ENCODE measurements at regions not wholly inside any gene's neighbourhood (a gene's known extent, or its start where the extent isn't known, plus 50 kb on each side); places are given as distances from the start of the nearest gene placed in this dataset.

- peaks cover 0 to 6% (median 5%) of the 10 kb centered on the region in 3 donors for H3K9me3 Mint-ChIP-seq
- H3K36me3 ChIP-seq (ENCODE audit: control insufficient read depth in 2 of 2, extremely low read depth in 1 of 2, insufficient read depth in 1 of 2, low read length in 1 of 2) = no peaks in the 10 kb centered on the region
- no peak for ATAC-seq (replicated peaks in 1 of 4)
- CTCF ChIA-PET = interaction anchor here in 1 of 2 donors (0.6 kb wide), 1 partner anchor 1058 kb away, joined by 3 read pairs; no protein-coding TSS in a partner anchor
- no peak overlapping the region for H3K4me3 ChIP-seq (ENCODE audit: control insufficient read depth in 1 of 2, extremely low read depth in 1 of 2, low read length in 1 of 2)
- H3K36me3 Mint-ChIP-seq = no peaks in the 10 kb centered on the region
- no peaks in the 10 kb centered on the region for H3K9me3 ChIP-seq
- H3K4me1 ChIP-seq (ENCODE audit: control insufficient read depth in 1 of 2, extremely low read depth in 1 of 2, insufficient read depth in 2 of 2, low read length in 2 of 2) = no peaks in the 10 kb centered on the region
- POLR2A ChIA-PET = no interaction called here
- H3K27ac ChIP-seq (ENCODE audit: low read length) = no peak overlapping the region
- no peaks in the 10 kb centered on the region for H3K4me1 Mint-ChIP-seq
- H3K27ac Mint-ChIP-seq = no peak overlapping the region
- no peak for DNase-seq
- WGBS (ENCODE audit: insufficient coverage) = 82% methylated on average over 3 of the region's 10 CpGs
- H3K27me3 ChIP-seq (replicated peaks in 1 of 2; ENCODE audit: control insufficient read depth in 2 of 2, extremely low read depth in 1 of 2, insufficient read depth in 2 of 2, low read length in 1 of 2) = no peaks in the 10 kb centered on the region
- no peak overlapping the region for H3K4me3 Mint-ChIP-seq
- no peaks in the 10 kb centered on the region for H3K27me3 Mint-ChIP-seq
Measured at GRCh38 chr1:195934817-195935553, 673.3 kb downstream of the KCNT2 start.

DNA sequence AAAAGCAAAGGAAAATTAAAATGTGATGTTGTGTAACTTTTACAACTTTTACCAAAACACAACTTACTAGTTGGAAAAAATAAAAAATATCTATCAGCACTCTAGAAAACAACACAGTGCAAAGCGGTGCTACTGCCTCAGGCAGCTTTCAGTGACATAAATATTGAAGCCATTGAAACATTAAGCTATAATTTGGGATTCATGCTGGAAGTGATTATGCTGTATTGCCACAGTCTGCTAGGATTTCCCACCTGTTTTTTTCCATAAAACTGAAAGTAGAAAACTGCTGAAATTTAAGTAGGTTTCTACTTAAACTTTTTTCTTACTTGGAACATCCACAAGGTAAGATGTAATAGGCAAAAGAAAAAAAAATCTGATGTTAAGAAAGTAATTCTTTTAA is 674.4 kb downstream of the KCNT2 start:
- H3K27me3 Mint-ChIP-seq = no peaks in the 10 kb centered on the region
- Histone ChIP-seq H3K9me3 (no peaks in the 10 kb centered on the region), H3K4me3 (ENCODE audit: control insufficient read depth in 1 of 2, extremely low read depth in 1 of 2, low read length in 1 of 2) (no peak overlapping the region), H3K36me3 (ENCODE audit: control insufficient read depth in 2 of 2, extremely low read depth in 1 of 2, insufficient read depth in 1 of 2, low read length in 1 of 2) (no peaks in the 10 kb centered on the region), H3K27me3 (replicated peaks in 1 of 2; ENCODE audit: control insufficient read depth in 2 of 2, extremely low read depth in 1 of 2, insufficient read depth in 2 of 2, low read length in 1 of 2) (no peaks in the 10 kb centered on the region), H3K4me1 (ENCODE audit: control insufficient read depth in 1 of 2, extremely low read depth in 1 of 2, insufficient read depth in 2 of 2, low read length in 2 of 2) (no peaks in the 10 kb centered on the region), H3K27ac (ENCODE audit: low read length) (no peak overlapping the region)
- no peak for DNase-seq
- peaks cover 0 to 7% (median 5%) of the 10 kb centered on the region in 3 donors for H3K9me3 Mint-ChIP-seq
- no CpG with 5 or more reads among the region's 1 CpG for WGBS (ENCODE audit: insufficient coverage)
- no peaks in the 10 kb centered on the region for H3K4me1 Mint-ChIP-seq
- H3K36me3 Mint-ChIP-seq = no peaks in the 10 kb centered on the region
- H3K27ac Mint-ChIP-seq = no peak overlapping the region
- no peak overlapping the region for H3K4me3 Mint-ChIP-seq
- POLR2A ChIA-PET = no interaction called here
- CTCF ChIA-PET = no interaction called here
- no peak for ATAC-seq (replicated peaks in 1 of 4)

GRCh38 chr1:195915826-195916225 is 692.4 kb downstream of the KCNT2 start:
- Histone ChIP-seq H3K27me3 (replicated peaks in 1 of 2; ENCODE audit: control insufficient read depth in 2 of 2, extremely low read depth in 1 of 2, insufficient read depth in 2 of 2, low read length in 1 of 2) (no peaks in the 10 kb centered on the region), H3K4me3 (ENCODE audit: control insufficient read depth in 1 of 2, extremely low read depth in 1 of 2, low read length in 1 of 2) (no peak overlapping the region), H3K9me3 (no peaks in the 10 kb centered on the region), H3K36me3 (ENCODE audit: control insufficient read depth in 2 of 2, extremely low read depth in 1 of 2, insufficient read depth in 1 of 2, low read length in 1 of 2) (no peaks in the 10 kb centered on the region), H3K4me1 (ENCODE audit: control insufficient read depth in 1 of 2, extremely low read depth in 1 of 2, insufficient read depth in 2 of 2, low read length in 2 of 2) (no peaks in the 10 kb centered on the region), H3K27ac (ENCODE audit: low read length) (no peak overlapping the region)
- Mint-ChIP-seq H3K36me3 (no peaks in the 10 kb centered on the region), H3K9me3 (peaks cover 6 to 14% (median 10%) of the 10 kb centered on the region in 3 donors), H3K4me1 (no peaks in the 10 kb centered on the region), H3K27me3 (no peaks in the 10 kb centered on the region), H3K4me3 (no peak overlapping the region), H3K27ac (no peak overlapping the region)
- no peak for ATAC-seq (replicated peaks in 1 of 4)
- CTCF ChIA-PET = no interaction called here
- POLR2A ChIA-PET = no interaction called here
- DNase-seq = no peak
- no CpG with 5 or more reads among the region's 1 CpG for WGBS (ENCODE audit: insufficient coverage)

DNA sequence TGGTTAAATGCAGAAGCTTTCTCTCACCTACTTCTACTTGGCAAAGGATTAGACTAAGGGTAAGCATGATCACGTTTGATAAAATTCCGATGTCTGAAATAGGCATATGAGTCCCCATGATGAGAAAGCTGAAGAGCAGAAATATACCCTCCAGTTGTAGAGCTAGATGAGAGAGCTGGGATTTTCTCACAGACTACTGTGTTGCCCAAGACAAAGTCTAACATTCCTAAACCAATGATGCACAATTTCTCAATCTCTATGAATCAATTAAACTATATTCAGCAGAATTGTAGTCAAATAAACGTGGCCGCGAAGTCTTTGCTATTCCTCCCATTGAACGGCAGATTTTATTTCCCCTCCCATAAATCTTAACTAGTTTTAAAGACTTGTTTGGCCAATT is 699.2 kb downstream of the KCNT2 start:
- ATAC-seq (replicated peaks in 1 of 4) (no peak), DNase-seq (no peak)
- POLR2A ChIA-PET = no interaction called here
- Mint-ChIP-seq H3K27ac (no peak overlapping the region), H3K4me3 (no peak overlapping the region), H3K36me3 (no peaks in the 10 kb centered on the region), H3K9me3 (no peaks in the 10 kb centered on the region), H3K4me1 (no peaks in the 10 kb centered on the region), H3K27me3 (no peaks in the 10 kb centered on the region)
- H3K9me3 ChIP-seq = no peaks in the 10 kb centered on the region
- no peak overlapping the region for H3K27ac ChIP-seq (ENCODE audit: low read length)
- WGBS (ENCODE audit: insufficient coverage) = no CpG with 5 or more reads among the region's 6 CpGs
- H3K4me1 ChIP-seq (ENCODE audit: control insufficient read depth in 1 of 2, extremely low read depth in 1 of 2, insufficient read depth in 2 of 2, low read length in 2 of 2) = no peaks in the 10 kb centered on the region
- no peaks in the 10 kb centered on the region for H3K36me3 ChIP-seq (ENCODE audit: control insufficient read depth in 2 of 2, extremely low read depth in 1 of 2, insufficient read depth in 1 of 2, low read length in 1 of 2)
- H3K4me3 ChIP-seq (ENCODE audit: control insufficient read depth in 1 of 2, extremely low read depth in 1 of 2, low read length in 1 of 2) = no peak overlapping the region
- CTCF ChIA-PET = no interaction called here
- H3K27me3 ChIP-seq (replicated peaks in 1 of 2; ENCODE audit: control insufficient read depth in 2 of 2, extremely low read depth in 1 of 2, insufficient read depth in 2 of 2, low read length in 1 of 2) = no peaks in the 10 kb centered on the region

GRCh38 chr1:195908121-195908520 is 700.1 kb downstream of the KCNT2 start:
- no peaks in the 10 kb centered on the region for H3K9me3 Mint-ChIP-seq
- DNase-seq = no peak
- WGBS (ENCODE audit: insufficient coverage) = no CpG with 5 or more reads among the region's 1 CpG
- Histone ChIP-seq H3K36me3 (ENCODE audit: control insufficient read depth in 2 of 2, extremely low read depth in 1 of 2, insufficient read depth in 1 of 2, low read length in 1 of 2) (no peaks in the 10 kb centered on the region), H3K27me3 (replicated peaks in 1 of 2; ENCODE audit: control insufficient read depth in 2 of 2, extremely low read depth in 1 of 2, insufficient read depth in 2 of 2, low read length in 1 of 2) (no peaks in the 10 kb centered on the region), H3K9me3 (no peaks in the 10 kb centered on the region), H3K27ac (ENCODE audit: low read length) (no peak overlapping the region), H3K4me1 (ENCODE audit: control insufficient read depth in 1 of 2, extremely low read depth in 1 of 2, insufficient read depth in 2 of 2, low read length in 2 of 2) (no peaks in the 10 kb centered on the region), H3K4me3 (ENCODE audit: control insufficient read depth in 1 of 2, extremely low read depth in 1 of 2, low read length in 1 of 2) (no peak overlapping the region)
- POLR2A ChIA-PET = no interaction called here
- H3K27me3 Mint-ChIP-seq = no peaks in the 10 kb centered on the region
- H3K4me3 Mint-ChIP-seq = no peak overlapping the region
- CTCF ChIA-PET = no interaction called here
- no peaks in the 10 kb centered on the region for H3K36me3 Mint-ChIP-seq
- H3K27ac Mint-ChIP-seq = no peak overlapping the region
- H3K4me1 Mint-ChIP-seq = no peaks in the 10 kb centered on the region
- ATAC-seq (replicated peaks in 1 of 4) = no peak

DNA sequence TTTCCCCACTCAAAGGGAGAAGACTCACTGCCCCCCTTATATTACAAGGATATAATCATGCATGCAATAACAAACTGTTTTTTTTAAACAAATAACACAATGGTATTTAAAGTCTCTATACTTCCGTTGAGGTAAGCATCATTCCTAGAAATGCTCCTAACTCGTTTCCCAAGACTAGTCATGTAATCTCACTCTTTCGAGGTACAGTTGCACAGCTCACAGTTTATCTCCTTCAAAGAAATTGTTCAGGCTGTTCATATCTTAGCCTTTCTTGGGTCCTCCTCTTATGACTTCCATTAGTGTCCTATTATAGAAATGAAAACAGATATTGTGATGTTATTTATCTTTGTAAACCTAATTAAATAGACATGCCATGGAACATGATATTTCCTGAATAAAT is 705.0 kb downstream of the KCNT2 start:
- POLR2A ChIA-PET = no interaction called here
- H3K4me1 Mint-ChIP-seq = no peaks in the 10 kb centered on the region
- no peaks in the 10 kb centered on the region for H3K27me3 ChIP-seq (replicated peaks in 1 of 2; ENCODE audit: control insufficient read depth in 2 of 2, extremely low read depth in 1 of 2, insufficient read depth in 2 of 2, low read length in 1 of 2)
- no peaks in the 10 kb centered on the region for H3K36me3 ChIP-seq (ENCODE audit: control insufficient read depth in 2 of 2, extremely low read depth in 1 of 2, insufficient read depth in 1 of 2, low read length in 1 of 2)
- DNase-seq (no peak), ATAC-seq (replicated peaks in 1 of 4) (no peak)
- no peak overlapping the region for H3K4me3 ChIP-seq (ENCODE audit: control insufficient read depth in 1 of 2, extremely low read depth in 1 of 2, low read length in 1 of 2)
- H3K9me3 Mint-ChIP-seq = peaks cover 0 to 3% (median 0%) of the 10 kb centered on the region in 3 donors
- CTCF ChIA-PET = no interaction called here
- no peaks in the 10 kb centered on the region for H3K4me1 ChIP-seq (ENCODE audit: control insufficient read depth in 1 of 2, extremely low read depth in 1 of 2, insufficient read depth in 2 of 2, low read length in 2 of 2)
- no CpG with 5 or more reads among the region's 3 CpGs for WGBS (ENCODE audit: insufficient coverage)
- no peaks in the 10 kb centered on the region for H3K36me3 Mint-ChIP-seq
- no peaks in the 10 kb centered on the region for H3K27me3 Mint-ChIP-seq
- no peaks in the 10 kb centered on the region for H3K9me3 ChIP-seq
- no peak overlapping the region for H3K27ac ChIP-seq (ENCODE audit: low read length)
- no peak overlapping the region for H3K27ac Mint-ChIP-seq
- H3K4me3 Mint-ChIP-seq = no peak overlapping the region

DNA sequence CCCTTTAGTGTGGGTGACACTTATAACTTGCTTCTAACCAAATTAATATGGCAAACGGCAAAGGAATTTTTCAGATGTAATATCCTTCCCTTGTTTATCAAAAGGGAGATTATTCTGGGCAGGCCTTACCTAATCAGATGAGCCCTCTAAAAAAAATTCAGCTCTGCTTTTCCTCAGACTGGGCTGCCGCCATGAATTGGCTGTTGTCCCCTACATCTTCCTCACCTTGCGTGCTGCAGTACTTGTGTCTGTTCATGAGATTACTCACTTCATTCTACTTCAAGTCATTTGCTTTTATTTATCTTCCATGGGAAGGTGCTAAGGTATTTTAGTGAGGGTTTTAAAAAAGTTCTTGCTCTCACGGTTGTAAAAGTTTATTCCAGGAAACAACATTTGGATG is 705.5 kb downstream of the KCNT2 start:
- Mint-ChIP-seq H3K4me1 (no peaks in the 10 kb centered on the region), H3K36me3 (no peaks in the 10 kb centered on the region)

More for the DNA sequence above, 705.5 kb downstream of the KCNT2 start:
- Mint-ChIP-seq H3K4me3 (no peak overlapping the region), H3K9me3 (peaks cover 0 to 3% (median 0%) of the 10 kb centered on the region in 3 donors), H3K27ac (no peak overlapping the region), H3K27me3 (no peaks in the 10 kb centered on the region)
- Histone ChIP-seq H3K4me3 (ENCODE audit: control insufficient read depth in 1 of 2, extremely low read depth in 1 of 2, low read length in 1 of 2) (no peak overlapping the region), H3K27me3 (replicated peaks in 1 of 2; ENCODE audit: control insufficient read depth in 2 of 2, extremely low read depth in 1 of 2, insufficient read depth in 2 of 2, low read length in 1 of 2) (no peaks in the 10 kb centered on the region), H3K4me1 (ENCODE audit: control insufficient read depth in 1 of 2, extremely low read depth in 1 of 2, insufficient read depth in 2 of 2, low read length in 2 of 2) (no peaks in the 10 kb centered on the region), H3K9me3 (no peaks in the 10 kb centered on the region), H3K27ac (ENCODE audit: low read length) (no peak overlapping the region), H3K36me3 (ENCODE audit: control insufficient read depth in 2 of 2, extremely low read depth in 1 of 2, insufficient read depth in 1 of 2, low read length in 1 of 2) (no peaks in the 10 kb centered on the region)
- CTCF ChIA-PET = no interaction called here
- 100% methylated on average over 1 of the region's 4 CpGs for WGBS (ENCODE audit: insufficient coverage)
- no peak for ATAC-seq (replicated peaks in 1 of 4)
- POLR2A ChIA-PET = no interaction called here
- DNase-seq = no peak

All from T-cell (primary cell).